ENCODE measurements at regions not wholly inside any gene's neighbourhood (a gene's known extent, or its start where the extent isn't known, plus 50 kb on each side); places are given as distances from the start of the nearest gene placed in this dataset.

DNA sequence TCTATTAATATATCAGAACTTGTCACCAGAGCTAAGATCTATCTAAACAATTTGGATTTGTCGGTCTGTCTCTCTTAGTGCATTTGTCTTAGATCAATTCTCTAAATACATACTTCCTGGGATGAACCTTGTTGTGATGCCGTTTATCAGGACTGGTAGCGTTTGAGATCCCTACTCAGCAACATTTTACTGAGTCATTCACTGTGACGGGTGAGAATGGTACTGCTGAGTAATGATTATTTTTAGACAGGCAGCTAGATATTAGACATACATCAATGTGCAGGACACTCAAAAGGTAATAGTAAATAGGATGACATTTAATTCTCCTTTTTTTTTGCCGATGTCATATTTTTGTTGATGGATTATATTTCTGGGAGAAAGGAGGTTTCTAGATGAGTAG, 209.0 kb downstream of the CSNK1G3 start:
- no peak for TF ChIP-seq POLR2AphosphoS5 (IDR thresholded peaks at IDR 0.05; ENCODE audit: borderline replicate concordance, low read depth, low read length)
- TF ChIP-seq EZH2 (IDR thresholded peaks at IDR 0.05), result no peak
